ENCODE measurements at regions not wholly inside any gene's neighbourhood (a gene's known extent, or its start where the extent isn't known, plus 50 kb on each side); places are given as distances from the start of the nearest gene placed in this dataset.

- no peak for DNase-seq (ENCODE audit: low read depth)
Measured at GRCh38 chr5:6236170-6236793, 142.1 kb downstream of the MED10 start.

DNA sequence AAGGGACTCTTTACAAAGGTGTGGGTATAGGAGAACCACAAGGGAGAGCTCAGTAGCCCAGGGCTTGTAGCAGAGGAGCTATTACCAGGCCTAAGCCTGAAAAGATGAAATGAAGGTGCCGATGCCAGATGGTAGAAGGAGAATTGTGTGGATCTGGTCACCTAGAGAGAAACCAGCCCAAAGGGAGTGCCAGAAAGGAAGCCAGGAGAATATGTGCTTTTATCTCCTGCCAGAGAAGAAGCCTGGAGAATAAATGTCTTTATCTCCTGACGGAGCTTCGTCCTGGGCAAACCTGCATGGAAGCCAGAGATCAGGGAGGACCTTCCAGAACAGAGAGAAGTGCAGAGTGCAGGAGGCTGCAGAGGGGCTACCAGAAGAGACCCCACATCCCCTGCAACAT, 142.6 kb downstream of the MED10 start:
- no peak for DNase-seq (ENCODE audit: low read depth)

- DNase-seq (ENCODE audit: low read depth): no peak
Measured at GRCh38 chr5:6228257-6229250, 149.8 kb downstream of the MED10 start.

GRCh38 chr5:6225121-6225607, 153.2 kb downstream of the MED10 start:
- no peak for DNase-seq (ENCODE audit: low read depth)

- DNase-seq (ENCODE audit: low read depth): no peak
Measured at GRCh38 chr5:6224406-6224805, 153.9 kb downstream of the MED10 start.

GRCh38 chr5:6222899-6223298, 155.4 kb downstream of the MED10 start:
- DNase-seq (ENCODE audit: low read depth): no peak

GRCh38 chr5:6222121-6222520, 156.2 kb downstream of the MED10 start:
- DNase-seq (ENCODE audit: low read depth): no peak

GRCh38 chr5:6221141-6221626, 157.2 kb downstream of the MED10 start:
- no peak for DNase-seq (ENCODE audit: low read depth)

GRCh38 chr5:6220346-6221088, 157.8 kb downstream of the MED10 start:
- DNase-seq (ENCODE audit: low read depth): no peak

DNA sequence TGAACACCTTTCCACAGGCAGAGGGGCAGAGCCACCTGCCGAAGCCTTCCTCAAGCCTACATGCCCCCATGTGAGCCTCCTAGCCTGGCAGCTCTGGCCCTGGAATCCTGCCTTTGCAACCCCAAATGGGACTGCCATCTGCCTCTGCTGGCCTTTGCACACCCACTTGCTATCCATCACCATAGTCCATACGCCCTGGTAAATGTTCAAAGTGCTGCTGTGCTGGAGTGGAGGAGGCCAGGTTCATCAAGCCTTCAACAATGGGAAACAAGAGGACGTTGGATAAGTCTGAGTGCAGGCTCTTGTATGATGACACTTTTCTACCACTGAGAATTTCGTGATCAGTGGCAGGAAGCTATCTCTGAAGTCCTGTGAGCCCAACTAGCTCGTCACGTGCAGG, 159.8 kb downstream of the MED10 start:
- DNase-seq (ENCODE audit: low read depth): no peak

DNA sequence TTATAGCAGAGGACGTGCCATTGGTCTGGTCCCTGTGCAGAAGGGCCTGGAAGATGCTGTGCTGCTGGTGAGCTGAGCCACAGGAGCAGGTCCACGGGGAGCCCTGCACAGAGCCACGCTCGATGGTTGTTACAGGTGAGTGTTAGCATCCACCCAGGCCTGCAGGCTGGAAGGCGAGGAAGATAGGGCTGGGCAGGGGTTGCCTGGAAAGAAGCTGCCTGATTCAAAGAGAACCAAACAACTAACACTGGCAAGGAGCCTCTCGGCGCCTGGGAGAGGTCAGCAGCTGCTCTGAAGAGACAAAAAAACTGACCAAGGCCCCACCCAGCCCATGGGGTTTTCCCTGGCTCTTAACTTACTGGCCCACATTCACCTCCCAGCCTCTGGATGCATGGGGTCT, 160.2 kb downstream of the MED10 start:
- DNase-seq (ENCODE audit: low read depth): no peak

GRCh38 chr5:6216471-6217075, 161.8 kb downstream of the MED10 start:
- DNase-seq (ENCODE audit: low read depth): no peak

GRCh38 chr5:6215891-6216290, 162.5 kb downstream of the MED10 start:
- no peak for DNase-seq (ENCODE audit: low read depth)

- no peak for DNase-seq (ENCODE audit: low read depth)
Measured at GRCh38 chr5:6212244-6212643, 166.1 kb downstream of the MED10 start.

DNA sequence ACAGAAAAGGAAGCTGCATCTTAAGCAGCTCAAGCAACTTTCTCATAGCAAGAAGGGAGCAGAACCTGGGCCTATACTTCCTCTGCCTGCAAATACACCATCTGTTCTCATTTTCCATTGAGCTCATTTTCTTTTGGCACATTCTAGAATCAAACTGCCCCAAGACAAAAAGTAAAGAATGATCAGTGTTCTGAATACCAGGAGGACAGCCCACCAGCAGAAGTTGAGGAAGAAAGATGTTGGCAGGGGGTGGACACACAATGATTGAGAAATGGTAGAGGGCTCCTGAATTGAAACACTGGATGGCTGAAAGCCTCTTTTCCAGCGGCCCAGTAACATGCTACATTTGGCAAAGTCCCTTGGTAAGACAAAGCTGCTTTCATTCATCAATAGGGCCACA, 171.8 kb downstream of the MED10 start:
- no peak for DNase-seq (ENCODE audit: low read depth)

GRCh38 chr5:6202968-6203365, 175.4 kb downstream of the MED10 start:
- DNase-seq (ENCODE audit: low read depth): no peak

- no peak for DNase-seq (ENCODE audit: low read depth)
Measured at GRCh38 chr5:6202149-6202967, 176.0 kb downstream of the MED10 start.

DNA sequence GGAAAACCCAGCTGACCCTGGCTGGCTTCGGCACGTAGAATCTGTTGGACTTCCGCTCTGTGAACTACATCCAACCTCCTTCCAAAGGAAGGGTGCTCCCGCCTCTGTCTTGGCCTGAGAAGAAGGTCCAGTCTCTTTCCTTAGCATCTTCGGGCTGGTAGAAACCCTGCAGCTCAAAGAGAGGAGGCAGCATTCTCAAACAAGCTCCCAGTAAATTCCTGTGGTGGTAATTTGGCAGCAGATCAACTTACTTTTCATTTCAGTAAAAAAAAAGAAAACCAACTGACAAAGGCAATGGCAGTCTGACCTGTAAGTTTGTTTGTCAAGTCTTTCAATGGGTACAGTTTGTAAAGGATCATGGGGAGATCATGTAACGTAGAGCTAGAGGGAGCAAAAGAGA, 176.7 kb downstream of the MED10 start:
- no peak for DNase-seq (ENCODE audit: low read depth)

- DNase-seq (ENCODE audit: low read depth): no peak
Measured at GRCh38 chr5:6198531-6198930, 179.8 kb downstream of the MED10 start.

DNA sequence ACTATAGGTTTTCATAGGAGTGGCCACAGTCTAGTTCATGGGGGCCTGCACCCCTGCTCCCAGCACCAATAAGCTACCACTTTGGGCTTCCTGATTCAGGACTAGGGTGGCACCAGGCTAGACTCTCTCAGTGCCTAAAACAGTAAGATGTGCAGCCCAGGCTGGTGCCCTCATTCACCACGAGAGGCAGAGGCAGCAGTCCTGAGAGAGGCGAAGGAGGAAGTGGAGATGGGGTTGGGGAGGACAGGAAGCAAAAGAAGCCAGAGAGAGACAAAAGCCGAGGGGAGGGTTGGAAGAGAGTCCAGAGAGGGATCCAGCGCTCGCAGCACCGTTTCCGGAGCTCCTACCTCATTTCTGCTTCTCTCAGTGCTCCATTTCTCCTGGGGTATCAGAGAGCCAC, 180.9 kb downstream of the MED10 start:
- no peak for DNase-seq (ENCODE audit: low read depth)

- no peak for DNase-seq (ENCODE audit: low read depth)
Measured at GRCh38 chr5:6195711-6196358, 182.5 kb downstream of the MED10 start.

Measured in GM04504 (cell line).